ENCODE measurements at regions not wholly inside any gene's neighbourhood (a gene's known extent, or its start where the extent isn't known, plus 50 kb on each side); places are given as distances from the start of the nearest gene placed in this dataset.

DNA sequence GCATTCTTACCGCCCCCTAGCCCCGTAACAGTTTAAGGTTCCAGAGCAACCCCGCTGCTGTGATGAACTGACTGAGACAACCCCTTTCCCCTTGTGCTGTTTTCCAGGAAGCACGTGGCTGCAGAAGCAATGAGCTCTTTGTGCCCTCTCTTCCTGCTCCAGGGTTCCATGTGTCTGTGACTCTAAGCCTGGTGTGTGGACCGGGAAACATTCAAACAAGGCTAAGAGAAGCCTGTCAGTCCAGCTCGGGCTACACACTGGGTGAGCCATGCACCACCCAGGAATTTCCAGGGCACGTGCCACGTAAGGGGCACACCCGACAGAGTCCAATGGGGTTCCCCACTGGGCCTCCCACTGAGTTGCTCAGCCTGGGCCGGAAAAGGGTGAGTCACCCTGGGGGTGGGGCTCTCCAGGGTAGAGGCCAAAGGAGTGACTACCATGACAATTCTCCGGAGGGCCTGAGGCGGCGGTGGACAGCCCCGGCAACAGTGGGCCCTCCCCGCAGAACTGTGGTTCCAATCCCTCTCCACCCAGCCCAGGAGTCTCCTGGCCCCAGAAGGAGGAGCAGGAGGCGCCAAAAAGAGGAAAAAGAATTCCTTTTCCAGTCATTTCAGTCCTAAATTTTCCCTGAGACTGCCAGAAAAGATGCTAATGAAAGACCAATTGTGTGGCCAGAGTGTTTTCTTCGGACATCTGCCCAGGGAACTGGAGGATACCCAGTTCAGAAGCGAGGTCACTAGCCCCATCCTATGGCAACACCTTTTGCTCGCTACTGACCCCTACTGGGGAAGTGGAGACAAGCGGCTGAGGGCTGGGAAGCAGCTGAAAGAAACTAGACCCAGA lies 157.8 kb upstream of the SLC1A4 start (continued):
- TF ChIP-seq, protein P1, sequence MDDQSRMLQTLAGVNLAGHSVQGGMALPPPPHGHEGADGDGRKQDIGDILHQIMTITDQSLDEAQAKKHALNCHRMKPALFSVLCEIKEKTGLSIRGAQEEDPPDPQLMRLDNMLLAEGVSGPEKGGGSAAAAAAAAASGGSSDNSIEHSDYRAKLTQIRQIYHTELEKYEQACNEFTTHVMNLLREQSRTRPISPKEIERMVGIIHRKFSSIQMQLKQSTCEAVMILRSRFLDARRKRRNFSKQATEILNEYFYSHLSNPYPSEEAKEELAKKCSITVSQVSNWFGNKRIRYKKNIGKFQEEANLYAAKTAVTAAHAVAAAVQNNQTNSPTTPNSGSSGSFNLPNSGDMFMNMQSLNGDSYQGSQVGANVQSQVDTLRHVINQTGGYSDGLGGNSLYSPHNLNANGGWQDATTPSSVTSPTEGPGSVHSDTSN (IDR thresholded peaks at IDR 0.05): peak; percentile 70
- TF ChIP-seq USF2 (IDR thresholded peaks at IDR 0.05; ENCODE audit: borderline replicate concordance, low read depth, low read length) (no peak), MXI1 (IDR thresholded peaks at IDR 0.05; ENCODE audit: low read depth, low read length) (no peak), NFIC (IDR thresholded peaks at IDR 0.05; ENCODE audit: borderline replicate concordance) (peak; percentile 77), RXRA (IDR thresholded peaks at IDR 0.05; ENCODE audit: borderline replicate concordance, low read depth) (peak; percentile 84; the same call in 1 of the 2 replicates), POLR2AphosphoS5 (IDR thresholded peaks at IDR 0.05; ENCODE audit: low read depth, low read length) (peak; percentile 45; the same call in 1 of the 2 replicates), REST (IDR thresholded peaks at IDR 0.05; ENCODE audit: low read depth, low read length) (0 out of 2 replicates have a peak, but pooled peaks have one; percentile 49), IRF3 (IDR thresholded peaks at IDR 0.05; ENCODE audit: low read depth, low read length) (no peak), EZH2phosphoT487 (IDR thresholded peaks at IDR 0.05; ENCODE audit: borderline replicate concordance, low read depth) (no peak), MAX (IDR thresholded peaks at IDR 0.05; ENCODE audit: low read depth) (peak; percentile 90), RFX5 (IDR thresholded peaks at IDR 0.05; ENCODE audit: low read length) (no peak), JUND (IDR thresholded peaks at IDR 0.05) (peak; percentile 94), YY1 (IDR thresholded peaks at IDR 0.05; ENCODE audit: low read depth) (no peak), GABPA (IDR thresholded peaks at IDR 0.05; ENCODE audit: low read depth) (no peak), RAD21 (IDR thresholded peaks at IDR 0.05; ENCODE audit: low read length) (peak; percentile 68), TEAD4 (IDR thresholded peaks at IDR 0.05; ENCODE audit: borderline replicate concordance, insufficient read depth) (peak; percentile 90), NRF1 (IDR thresholded peaks at IDR 0.05; ENCODE audit: low read depth, low read length) (no peak; the same call in 1 of the 2 replicates), EP300 (IDR thresholded peaks at IDR 0.05; ENCODE audit: borderline replicate concordance in 1 of 2, low read depth in 1 of 2, low read length in 1 of 2) (peak in 1 of 2 experiments; percentile 83; a peak in 2 of 4 replicates), RCOR1 (IDR thresholded peaks at IDR 0.05; ENCODE audit: low read length) (no peak), MEF2A (IDR thresholded peaks at IDR 0.05; ENCODE audit: borderline replicate concordance, low read depth) (0 out of 2 replicates have a peak, but pooled peaks have one; percentile 17)
- TF ChIP-seq, protein P2, sequence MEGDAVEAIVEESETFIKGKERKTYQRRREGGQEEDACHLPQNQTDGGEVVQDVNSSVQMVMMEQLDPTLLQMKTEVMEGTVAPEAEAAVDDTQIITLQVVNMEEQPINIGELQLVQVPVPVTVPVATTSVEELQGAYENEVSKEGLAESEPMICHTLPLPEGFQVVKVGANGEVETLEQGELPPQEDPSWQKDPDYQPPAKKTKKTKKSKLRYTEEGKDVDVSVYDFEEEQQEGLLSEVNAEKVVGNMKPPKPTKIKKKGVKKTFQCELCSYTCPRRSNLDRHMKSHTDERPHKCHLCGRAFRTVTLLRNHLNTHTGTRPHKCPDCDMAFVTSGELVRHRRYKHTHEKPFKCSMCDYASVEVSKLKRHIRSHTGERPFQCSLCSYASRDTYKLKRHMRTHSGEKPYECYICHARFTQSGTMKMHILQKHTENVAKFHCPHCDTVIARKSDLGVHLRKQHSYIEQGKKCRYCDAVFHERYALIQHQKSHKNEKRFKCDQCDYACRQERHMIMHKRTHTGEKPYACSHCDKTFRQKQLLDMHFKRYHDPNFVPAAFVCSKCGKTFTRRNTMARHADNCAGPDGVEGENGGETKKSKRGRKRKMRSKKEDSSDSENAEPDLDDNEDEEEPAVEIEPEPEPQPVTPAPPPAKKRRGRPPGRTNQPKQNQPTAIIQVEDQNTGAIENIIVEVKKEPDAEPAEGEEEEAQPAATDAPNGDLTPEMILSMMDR (IDR thresholded peaks at IDR 0.05): peak; percentile 94
